GM18861 (cell line): ENCODE measurements at regions not wholly inside any gene's neighbourhood (a gene's known extent, or its start where the extent isn't known, plus 50 kb on each side); places are given as distances from the start of the nearest gene placed in this dataset.
"Not testable (repeated sequence)": the region's sequence is repeated elsewhere in the genome, so short reads cannot be mapped to it uniquely, and the experiment has no call there.

Source experiments
- ATAC-seq: cut with Tn5 transposase; IDR thresholded peaks from one replicate; pipeline ENCODE4 v1.9.1; 2021; ENCODE audit not compliant: unreplicated experiment

GRCh38 chr12:46942579-46942978, 116.8 kb upstream of the SLC38A4 start:
- no peak for ATAC-seq

DNA sequence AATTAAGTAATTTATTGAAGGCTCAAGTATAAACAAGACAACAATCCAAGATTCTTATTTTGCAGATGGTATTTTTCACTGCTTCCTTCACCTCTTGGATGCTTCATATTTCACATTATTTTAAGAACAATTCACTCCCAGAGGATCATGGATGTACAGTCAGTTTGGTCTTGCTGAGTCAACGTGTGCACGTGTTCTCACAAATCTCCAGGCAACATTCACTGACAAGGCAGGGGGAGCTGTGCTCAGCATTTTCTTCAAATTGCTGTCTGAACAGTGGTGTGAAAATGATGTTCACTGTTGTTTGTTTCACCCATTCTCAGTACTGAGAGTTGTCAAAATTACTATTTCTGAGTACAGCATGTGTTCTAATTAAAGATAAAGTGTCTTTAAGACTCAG, 118.3 kb upstream of the SLC38A4 start:
- ATAC-seq: no peak

DNA sequence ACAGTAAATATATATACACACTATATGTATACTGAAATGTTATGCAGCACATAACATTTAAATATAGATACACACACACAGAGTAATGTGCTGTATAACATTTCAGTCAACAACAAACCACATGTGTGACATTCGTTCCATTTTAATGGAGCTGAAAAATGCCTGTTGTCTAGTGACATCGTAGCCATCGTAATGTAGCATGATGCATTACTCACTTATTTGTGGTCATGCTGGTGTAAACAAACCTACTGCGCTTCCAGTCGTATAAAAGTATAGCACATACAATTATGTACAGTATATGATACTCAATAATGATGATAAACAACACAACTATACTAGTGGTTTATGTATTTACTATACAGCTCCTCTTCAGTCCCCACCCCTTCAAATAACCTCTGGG, 119.0 kb upstream of the SLC38A4 start:
- ATAC-seq: no peak

DNA sequence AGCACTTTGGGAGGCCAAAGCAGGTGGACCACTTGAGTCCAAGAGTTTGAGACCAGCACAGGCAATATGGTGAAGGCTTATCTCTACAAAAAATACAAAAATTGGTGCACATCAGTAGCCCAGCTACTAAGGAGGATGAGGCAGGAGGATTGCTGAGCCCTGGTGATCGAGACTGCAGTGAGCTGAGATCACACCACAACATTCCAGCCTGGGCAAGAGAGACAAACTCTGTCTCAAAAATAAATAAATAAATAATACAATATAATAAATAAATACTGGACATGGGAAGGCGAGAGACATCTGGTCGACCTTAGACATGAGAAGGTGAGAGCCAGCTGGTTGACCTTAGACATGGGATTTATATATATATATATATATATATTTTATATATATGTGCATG, 119.8 kb upstream of the SLC38A4 start:
- ATAC-seq: no peak

GRCh38 chr12:46946137-46946536, 120.3 kb upstream of the SLC38A4 start:
- no peak for ATAC-seq

GRCh38 chr12:46948936-46949545, 123.2 kb upstream of the SLC38A4 start:
- ATAC-seq: no peak

GRCh38 chr12:46950094-46950493, 124.3 kb upstream of the SLC38A4 start:
- ATAC-seq: no peak

GRCh38 chr12:46952880-46953483, 126.4 kb upstream of the PCED1B start:
- no peak for ATAC-seq

DNA sequence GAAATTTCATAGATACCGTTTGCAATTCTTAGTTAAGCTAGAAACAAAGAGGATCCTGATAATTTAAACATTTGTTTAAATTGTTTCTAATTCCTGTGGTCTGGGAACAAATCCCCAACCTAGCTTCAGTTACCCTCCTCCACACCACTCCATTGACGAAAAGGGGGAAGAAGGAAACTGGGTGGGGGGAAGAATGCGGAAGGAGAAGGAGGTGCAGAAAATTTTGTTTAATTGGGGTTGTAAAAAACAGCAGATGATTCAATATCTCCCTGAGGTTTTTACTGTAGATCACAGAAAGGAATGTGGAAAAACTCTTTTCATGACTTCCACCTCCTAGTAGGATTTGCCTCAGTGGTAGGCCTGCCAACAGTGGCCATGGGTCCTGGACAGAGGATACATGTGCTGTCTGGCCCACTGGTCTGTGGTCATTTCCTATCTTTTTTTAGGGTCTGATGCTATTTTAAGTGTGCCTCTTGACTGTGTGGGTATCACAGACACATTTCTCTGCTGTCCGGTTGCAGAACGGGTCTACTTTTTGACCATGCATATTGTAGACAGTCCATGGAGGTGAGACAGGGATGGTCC, 122.9 kb upstream of the PCED1B start:
- no peak for ATAC-seq

DNA sequence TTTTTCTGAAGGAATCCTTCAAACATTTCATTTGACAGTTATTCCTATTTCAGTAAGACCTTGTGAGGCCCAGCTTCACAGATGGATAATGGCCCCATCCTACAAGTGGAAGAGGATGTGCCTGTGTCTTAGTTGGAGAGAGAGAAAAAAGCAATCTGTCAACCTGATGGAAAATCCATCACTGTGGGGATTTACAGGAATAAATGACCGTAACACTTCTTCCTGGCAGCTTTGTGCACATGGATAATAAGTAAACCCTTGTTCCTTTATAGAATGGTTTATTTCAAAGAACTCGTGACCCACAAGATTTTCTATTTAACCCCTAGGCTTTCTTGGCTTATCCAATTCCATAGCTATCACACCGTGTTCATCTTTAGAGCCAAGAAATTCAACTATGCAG, 121.4 kb upstream of the PCED1B start:
- no peak for ATAC-seq

GRCh38 chr12:46958599-46959290, 120.7 kb upstream of the PCED1B start:
- ATAC-seq: no peak

DNA sequence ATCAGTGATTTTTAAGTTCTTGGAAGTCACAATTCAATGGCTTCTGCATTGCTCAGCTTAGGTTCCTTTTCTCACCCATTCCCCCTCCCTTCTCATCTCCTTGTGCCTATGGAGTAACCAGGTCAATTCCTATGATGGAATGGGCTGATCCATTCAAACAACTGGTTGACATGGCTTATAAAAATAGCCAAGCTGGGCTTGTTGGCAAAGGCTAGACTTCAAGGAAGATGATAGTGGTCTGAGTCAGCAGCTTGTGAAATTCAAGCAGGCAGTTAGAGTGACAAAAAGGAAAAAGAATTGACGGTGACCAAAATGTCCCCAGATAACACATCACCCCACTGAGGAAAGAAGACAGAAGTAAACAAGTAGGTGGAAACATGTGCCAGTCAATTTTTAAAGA, 119.9 kb upstream of the PCED1B start:
- no peak for ATAC-seq

DNA sequence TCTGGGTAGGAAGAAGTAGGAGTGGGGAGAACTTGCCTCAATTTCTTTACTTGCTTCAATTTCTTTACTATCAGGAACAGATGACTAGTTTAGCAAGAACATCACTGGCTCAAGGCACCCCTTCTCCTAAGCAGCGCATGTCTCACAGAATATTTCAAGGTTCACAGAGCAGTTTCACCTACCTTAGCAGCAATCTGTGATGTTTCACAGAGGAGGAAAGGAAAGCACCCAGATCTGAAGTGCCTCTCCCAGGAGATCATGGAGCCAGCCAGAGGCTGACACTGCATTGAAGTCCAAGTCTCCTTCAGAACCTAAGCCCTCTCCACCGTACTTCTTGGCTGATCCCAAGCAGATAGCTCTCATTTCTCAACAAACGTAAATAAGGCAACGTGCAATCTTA, 118.7 kb upstream of the PCED1B start:
- ATAC-seq: no peak

GRCh38 chr12:46963191-46963590, 116.2 kb upstream of the PCED1B start:
- no peak for ATAC-seq

- no peak for ATAC-seq
These were observed 115.1 kb upstream of the PCED1B start for GRCh38 chr12:46963977-46964971.

- ATAC-seq: no peak
These were observed 114.3 kb upstream of the PCED1B start for GRCh38 chr12:46965137-46965536.

- ATAC-seq: no peak
These were observed 113.5 kb upstream of the PCED1B start for GRCh38 chr12:46965880-46966279.

GRCh38 chr12:46970636-46971035, 108.8 kb upstream of the PCED1B start:
- no peak for ATAC-seq

DNA sequence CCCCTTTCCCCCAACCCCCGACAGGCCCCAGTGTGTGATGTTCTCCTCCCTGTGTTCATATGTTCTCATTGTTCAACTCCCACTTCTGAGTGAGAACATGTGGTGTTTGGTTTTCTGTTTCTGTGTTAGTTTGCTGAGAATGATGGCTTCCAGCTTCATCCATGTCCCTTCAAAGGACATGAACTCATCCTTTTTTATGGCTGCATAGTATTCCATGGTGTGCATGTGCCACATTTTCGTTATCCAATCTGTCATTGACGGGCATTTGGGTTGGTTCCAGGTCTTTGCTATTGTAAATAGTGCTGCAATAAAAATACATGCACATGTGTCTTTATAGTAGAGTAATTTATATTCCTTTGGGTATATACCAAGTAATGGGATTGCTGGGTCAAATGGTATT, 105.5 kb upstream of the PCED1B start:
- ATAC-seq: not testable (repeated sequence)

GRCh38 chr12:46977871-46978375, 101.5 kb upstream of the PCED1B start:
- ATAC-seq: no peak

- ATAC-seq: no peak
These were observed 97.8 kb upstream of the PCED1B start for GRCh38 chr12:46981622-46982021.
